ENCODE measurements at regions not wholly inside any gene's neighbourhood (a gene's known extent, or its start where the extent isn't known, plus 50 kb on each side); places are given as distances from the start of the nearest gene placed in this dataset.

GRCh38 chr16:26231647-26232046, 539.9 kb downstream of the HS3ST4 start:
- H3K9me3 ChIP-seq (ENCODE audit: low read depth) = no peaks in the 10 kb centered on the region
- TF ChIP-seq, protein P1, sequence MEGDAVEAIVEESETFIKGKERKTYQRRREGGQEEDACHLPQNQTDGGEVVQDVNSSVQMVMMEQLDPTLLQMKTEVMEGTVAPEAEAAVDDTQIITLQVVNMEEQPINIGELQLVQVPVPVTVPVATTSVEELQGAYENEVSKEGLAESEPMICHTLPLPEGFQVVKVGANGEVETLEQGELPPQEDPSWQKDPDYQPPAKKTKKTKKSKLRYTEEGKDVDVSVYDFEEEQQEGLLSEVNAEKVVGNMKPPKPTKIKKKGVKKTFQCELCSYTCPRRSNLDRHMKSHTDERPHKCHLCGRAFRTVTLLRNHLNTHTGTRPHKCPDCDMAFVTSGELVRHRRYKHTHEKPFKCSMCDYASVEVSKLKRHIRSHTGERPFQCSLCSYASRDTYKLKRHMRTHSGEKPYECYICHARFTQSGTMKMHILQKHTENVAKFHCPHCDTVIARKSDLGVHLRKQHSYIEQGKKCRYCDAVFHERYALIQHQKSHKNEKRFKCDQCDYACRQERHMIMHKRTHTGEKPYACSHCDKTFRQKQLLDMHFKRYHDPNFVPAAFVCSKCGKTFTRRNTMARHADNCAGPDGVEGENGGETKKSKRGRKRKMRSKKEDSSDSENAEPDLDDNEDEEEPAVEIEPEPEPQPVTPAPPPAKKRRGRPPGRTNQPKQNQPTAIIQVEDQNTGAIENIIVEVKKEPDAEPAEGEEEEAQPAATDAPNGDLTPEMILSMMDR (IDR thresholded peaks at IDR 0.05; ENCODE audit: low read depth, low read length) = no peak
- H3K27ac ChIP-seq = no peak overlapping the region
- H3K36me3 ChIP-seq = no peaks in the 10 kb centered on the region
- no peaks in the 10 kb centered on the region for H3K27me3 ChIP-seq
- H3K4me3 ChIP-seq = no peak overlapping the region
- no peak for DNase-seq (ENCODE audit: low read depth in 1 of 2, low spot score in 1 of 2)
- no peaks in the 10 kb centered on the region for H3K4me1 ChIP-seq (ENCODE audit: low read depth)

DNA sequence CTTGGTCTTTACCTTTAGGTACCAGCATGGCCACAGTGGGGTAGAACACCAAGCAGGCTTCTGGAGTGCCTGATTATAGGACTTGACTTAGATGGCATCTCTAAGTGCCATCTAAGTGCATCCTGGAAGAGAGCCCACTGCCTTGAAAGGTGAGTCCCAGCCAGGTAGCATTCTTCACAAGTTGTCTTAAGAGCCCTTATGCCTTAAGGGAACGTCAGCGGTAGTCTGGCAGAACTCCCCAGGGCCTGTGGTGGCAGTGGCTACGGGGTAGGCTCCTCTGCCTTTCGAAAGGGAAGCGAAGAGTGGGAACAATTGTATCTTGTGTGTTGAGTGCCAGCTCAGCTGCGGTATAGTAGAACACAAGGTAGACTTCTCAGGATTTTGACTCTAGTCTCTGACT, 549.0 kb downstream of the HS3ST4 start:
- Histone ChIP-seq H3K4me3 (no peak overlapping the region), H3K4me1 (ENCODE audit: low read depth) (no peaks in the 10 kb centered on the region), H3K36me3 (no peaks in the 10 kb centered on the region), H3K9me3 (ENCODE audit: low read depth) (no peaks in the 10 kb centered on the region), H3K27me3 (no peaks in the 10 kb centered on the region), H3K27ac (no peak overlapping the region)
- TF ChIP-seq, protein P1 (IDR thresholded peaks at IDR 0.05; ENCODE audit: low read depth, low read length) = no peak
- DNase-seq (ENCODE audit: low read depth in 1 of 2, low spot score in 1 of 2) = no peak

DNA sequence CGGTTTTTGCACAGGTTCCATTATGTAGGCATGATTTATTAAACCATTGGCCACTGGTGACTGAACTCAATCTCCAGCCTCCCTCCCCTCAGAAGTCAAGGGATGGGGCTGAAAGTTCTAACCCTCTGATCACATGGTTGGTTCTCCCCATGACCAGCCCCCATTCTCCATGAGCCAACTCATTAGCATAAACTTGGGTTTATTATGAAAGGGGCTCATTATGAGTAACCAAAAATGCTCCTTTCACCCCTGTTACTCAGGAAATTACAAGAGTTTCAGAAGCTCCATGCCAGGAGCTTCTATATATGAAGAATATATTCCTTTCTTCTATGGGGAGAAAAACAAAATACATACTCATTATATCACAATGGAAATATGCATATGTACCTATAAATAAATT, 555.3 kb downstream of the HS3ST4 start:
- H3K27ac ChIP-seq = no peak overlapping the region
- H3K4me1 ChIP-seq (ENCODE audit: low read depth) = no peaks in the 10 kb centered on the region
- H3K36me3 ChIP-seq = no peaks in the 10 kb centered on the region
- no peaks in the 10 kb centered on the region for H3K9me3 ChIP-seq (ENCODE audit: low read depth)
- no peak overlapping the region for H3K4me3 ChIP-seq
- H3K27me3 ChIP-seq = no peaks in the 10 kb centered on the region
- DNase-seq (ENCODE audit: low read depth in 1 of 2, low spot score in 1 of 2) = no peak
- TF ChIP-seq, protein P1 (IDR thresholded peaks at IDR 0.05; ENCODE audit: low read depth, low read length) = no peak

- H3K4me3 ChIP-seq = no peak overlapping the region
- no peaks in the 10 kb centered on the region for H3K36me3 ChIP-seq
- TF ChIP-seq, protein P1 (IDR thresholded peaks at IDR 0.05; ENCODE audit: low read depth, low read length) = no peak
- H3K27me3 ChIP-seq = no peaks in the 10 kb centered on the region
- H3K4me1 ChIP-seq (ENCODE audit: low read depth) = no peaks in the 10 kb centered on the region
- no peaks in the 10 kb centered on the region for H3K9me3 ChIP-seq (ENCODE audit: low read depth)
- no peak for DNase-seq (ENCODE audit: low read depth in 1 of 2, low spot score in 1 of 2)
- H3K27ac ChIP-seq = no peak overlapping the region
These were observed 560.8 kb downstream of the HS3ST4 start for GRCh38 chr16:26252598-26252997.

GRCh38 chr16:26261621-26262020, 569.9 kb downstream of the HS3ST4 start:
- Histone ChIP-seq H3K27ac (no peak overlapping the region), H3K27me3 (no peaks in the 10 kb centered on the region), H3K9me3 (ENCODE audit: low read depth) (no peaks in the 10 kb centered on the region), H3K4me3 (no peak overlapping the region), H3K4me1 (ENCODE audit: low read depth) (no peaks in the 10 kb centered on the region), H3K36me3 (no peaks in the 10 kb centered on the region)
- no peak for DNase-seq (ENCODE audit: low read depth in 1 of 2, low spot score in 1 of 2)
- TF ChIP-seq, protein P1 (IDR thresholded peaks at IDR 0.05; ENCODE audit: low read depth, low read length) = no peak

DNA sequence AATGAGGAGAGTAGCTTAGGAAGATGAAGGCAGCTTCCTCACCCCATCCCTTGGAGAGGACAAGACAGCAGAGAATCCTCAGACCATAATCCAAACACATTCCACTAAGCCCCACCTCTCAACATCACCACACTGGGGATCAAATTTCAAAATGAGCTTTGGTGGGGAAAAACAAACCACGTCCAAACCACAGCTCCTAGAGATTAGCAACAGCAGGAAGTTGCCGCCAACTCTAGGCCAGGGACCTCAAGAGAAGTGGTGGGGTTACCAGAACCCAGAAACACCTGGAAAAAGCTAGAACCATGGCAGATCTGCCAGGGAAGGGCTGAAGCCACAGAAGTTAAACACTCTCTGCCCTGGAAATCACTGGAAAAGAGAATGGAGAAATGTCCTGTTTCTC, 571.6 kb downstream of the HS3ST4 start:
- TF ChIP-seq, protein P1 (IDR thresholded peaks at IDR 0.05; ENCODE audit: low read depth, low read length) = no peak
- H3K36me3 ChIP-seq = no peaks in the 10 kb centered on the region
- no peak overlapping the region for H3K27ac ChIP-seq
- no peak for DNase-seq (ENCODE audit: low read depth in 1 of 2, low spot score in 1 of 2)
- H3K4me1 ChIP-seq (ENCODE audit: low read depth) = no peaks in the 10 kb centered on the region
- no peaks in the 10 kb centered on the region for H3K9me3 ChIP-seq (ENCODE audit: low read depth)
- H3K4me3 ChIP-seq = no peak overlapping the region
- H3K27me3 ChIP-seq = no peaks in the 10 kb centered on the region
